SK-N-SH (cell line): ENCODE measurements at regions not wholly inside any gene's neighbourhood (a gene's known extent, or its start where the extent isn't known, plus 50 kb on each side); places are given as distances from the start of the nearest gene placed in this dataset.

Experiments used
- CTCF ChIA-PET: fragments of 300-600, 350-600 bp; formaldehyde crosslinking; extraction: SDS; loops from one replicate; lab custom pipeline; 2021; lab: Yijun Ruan, JAX
- POLR2A ChIA-PET: fragments of 350-600 bp; sonication (Branson Sonifier 250); formaldehyde crosslinking; extraction: SDS; loops from one replicate; lab custom pipeline; 2020; ENCODE audit warnings: antibody characterized with exemption, inconsistent platforms; lab: Yijun Ruan, JAX
- DNase-seq: peaks from one replicate; pipeline ENCODE4 v3.0.0; 2012
- H2AFZ ChIP-seq: fragments of 200-600 bp; sonication (generic); 2 replicates; pipeline ENCODE4 v1.8.1; 2016; ENCODE audit warnings: antibody characterized with exemption, mild to moderate bottlenecking, low read depth
- H3F3A ChIP-seq: fragments of 200-600 bp; sonication (generic); replicated peaks from 2 replicates; pipeline ENCODE3; 2016; ENCODE audit warnings: antibody characterized with exemption, mild to moderate bottlenecking; ENCODE audit not compliant: insufficient read depth
- H3K27ac ChIP-seq, 2 experiments: fragments of 200-500 bp in 1 of 2; fragments of 200-600 bp in 1 of 2; sonication (Bioruptor generic) in 1 of 2; sonication (generic), shearing (Covaris generic) in 1 of 2; 2 replicates each; pipeline versions ENCODE4 v1.5.1 to v1.6.1; 2014 to 2016; ENCODE audit warnings: low read depth in 2 of 2, inconsistent platforms in 1 of 2, low read length in 1 of 2, mild to moderate bottlenecking in 1 of 2, mixed read lengths in 1 of 2
- H3K27me3 ChIP-seq: fragments of 200-600 bp; sonication (generic), shearing (Covaris generic); 2 replicates; pipeline ENCODE4 v1.6.1; 2016; ENCODE audit warnings: mixed run types; ENCODE audit not compliant: insufficient read depth
- H3K36me3 ChIP-seq, 2 experiments: fragments of 200-500 bp in 1 of 2; fragments of 200-600 bp in 1 of 2; sonication (Bioruptor generic) in 1 of 2; sonication (generic) in 1 of 2; replicated peaks in 1 of 2; 2 replicates each; pipeline versions ENCODE3 to v1.5.1; 2014 to 2016; ENCODE audit warnings: low read length in 1 of 2, mild to moderate bottlenecking in 1 of 2; ENCODE audit not compliant: insufficient read depth in 2 of 2, control insufficient read depth in 1 of 2
- H3K4me1 ChIP-seq, 2 experiments: fragments of 200-500 bp in 1 of 2; fragments of 200-600 bp in 1 of 2; sonication (Bioruptor generic) in 1 of 2; sonication (generic), shearing (Covaris generic) in 1 of 2; 2 replicates each; pipeline versions ENCODE4 v1.5.1 to v1.6.1; 2014 to 2016; ENCODE audit warnings: low read depth in 1 of 2, low read length in 1 of 2, mixed run types in 1 of 2; ENCODE audit not compliant: insufficient read depth in 2 of 2, control insufficient read depth in 1 of 2
- H3K4me2 ChIP-seq: fragments of 200-600 bp; sonication (generic), shearing (Covaris generic); 2 replicates; pipeline ENCODE4 v1.6.1; 2017; ENCODE audit warnings: mixed run types
- H3K4me3 ChIP-seq, 2 experiments: fragments of 200-500 bp in 1 of 2; fragments of 200-600 bp in 1 of 2; sonication (Bioruptor generic) in 1 of 2; sonication (generic), shearing (Covaris generic) in 1 of 2; 2 replicates each; pipeline versions ENCODE4 v1.5.1 to v1.8.1; 2014 to 2016; ENCODE audit warnings: low read depth in 2 of 2, inconsistent platforms in 1 of 2, low read length in 1 of 2, mild to moderate bottlenecking in 1 of 2, mixed read lengths in 1 of 2, moderate library complexity in 1 of 2
- H3K79me2 ChIP-seq: fragments of 200-600 bp; sonication (generic); 2 replicates; pipeline ENCODE4 v1.8.1; 2017; ENCODE audit warnings: mild to moderate bottlenecking; ENCODE audit not compliant: insufficient read depth
- H3K9ac ChIP-seq: fragments of 200-600 bp; sonication (generic); 2 replicates; pipeline ENCODE4 v1.6.1; 2017; ENCODE audit warnings: mixed run types
- H3K9me2 ChIP-seq: fragments of 200-600 bp; sonication (generic); 2 replicates; pipeline ENCODE4 v1.6.1; 2017; ENCODE audit warnings: mixed run types
- H3K9me3 ChIP-seq: fragments of 200-600 bp; sonication (generic); 2 replicates; pipeline ENCODE4 v1.6.1; 2017; ENCODE audit warnings: mixed run types, mild to moderate bottlenecking, moderate library complexity
- H4K20me1 ChIP-seq: fragments of 200-600 bp; sonication (generic); 2 replicates; pipeline ENCODE4 v1.6.1; 2017; ENCODE audit warnings: mild to moderate bottlenecking, mixed run types; ENCODE audit not compliant: insufficient read depth
- CTCF ChIP-seq: fragments of 200-600 bp; sonication (generic); IDR thresholded peaks from 2 replicates; pipeline ENCODE4 v1.6.1; 2017; ENCODE audit warnings: antibody characterized with exemption, mild to moderate bottlenecking, moderate library complexity
- ELF1 ChIP-seq: IDR thresholded peaks from 2 replicates; pipeline ENCODE4 v1.4.0; 2012
- EP300 ChIP-seq, 2 experiments: IDR thresholded peaks; 2 replicates each; pipeline versions ENCODE4 v1.4.0 to v1.6.1; 2012; ENCODE audit warnings: borderline replicate concordance in 1 of 2, low read depth in 1 of 2, low read length in 1 of 2
- FOXJ3 ChIP-seq: sonication (generic); formaldehyde crosslinking; IDR thresholded peaks from 2 replicates; pipeline ENCODE4 v1.5.1; 2020; ENCODE audit warnings: mild to moderate bottlenecking, missing genetic modification reagents
- GATA2 ChIP-seq: sonication (generic); formaldehyde crosslinking; IDR thresholded peaks from 2 replicates; pipeline ENCODE4 v1.5.0; 2020; ENCODE audit warnings: mild to moderate bottlenecking, missing genetic modification reagents
- IRF3 ChIP-seq: fragments of 150-350 bp; IDR thresholded peaks from 2 replicates; pipeline ENCODE4 v1.6.1; 2016; ENCODE audit warnings: mild to moderate bottlenecking, low read depth, low read length
- JUND ChIP-seq: IDR thresholded peaks from 2 replicates; pipeline ENCODE4 v1.4.0; 2012
- MAX ChIP-seq: IDR thresholded peaks from 2 replicates; pipeline ENCODE4 v1.4.0; 2012; ENCODE audit warnings: low read depth
- NFIC ChIP-seq: IDR thresholded peaks from 2 replicates; pipeline ENCODE4 v1.4.0; 2012; ENCODE audit warnings: borderline replicate concordance
- NRF1 ChIP-seq: IDR thresholded peaks from 2 replicates; pipeline ENCODE4 v1.6.1; 2012; ENCODE audit warnings: low read depth, mild to moderate bottlenecking, low read length
- RFX5 ChIP-seq: IDR thresholded peaks from 2 replicates; pipeline ENCODE4 v1.6.1; 2012; ENCODE audit warnings: mild to moderate bottlenecking, improper control_type of control experiment, low read length
- SIN3A ChIP-seq: IDR thresholded peaks from 2 replicates; pipeline ENCODE4 v1.6.1; 2012; ENCODE audit warnings: low read depth, mild to moderate bottlenecking, low read length, moderate library complexity, borderline replicate concordance
- USF1 ChIP-seq: IDR thresholded peaks from 2 replicates; pipeline ENCODE4 v1.4.0; 2012; ENCODE audit warnings: low read depth, borderline replicate concordance
- ZBTB33 ChIP-seq: IDR thresholded peaks from 2 replicates; pipeline ENCODE4 v1.4.0; 2012; ENCODE audit warnings: low read depth, borderline replicate concordance
- WGBS: methylation state at CpG from one replicate; pipeline ENCODE4 v1.1.6; 2017; ENCODE audit warnings: low lambda C conversion rate; 5-methylcytosine and 5-hydroxymethylcytosine counted together

GRCh38 chr12:113762155-113762881 is 203.8 kb downstream of the RBM19 start:
- H3K4me2 ChIP-seq = no peak overlapping the region
- CTCF ChIA-PET = no interaction called here
- TF ChIP-seq EP300 (IDR thresholded peaks at IDR 0.05; ENCODE audit: borderline replicate concordance in 1 of 2, low read depth in 1 of 2, low read length in 1 of 2) = no peak
- TF ChIP-seq USF1 = no peak
- TF ChIP-seq, all 33 proteins: peak for 0

GRCh38 chr12:113759135-113759534 is 207.0 kb downstream of the RBM19 start:
- Histone ChIP-seq H3K9me2 (no peaks in the 10 kb centered on the region), H2AFZ (no peak overlapping the region), H4K20me1 (no peaks in the 10 kb centered on the region), H3K27me3 (no peaks in the 10 kb centered on the region), H3K4me3 (no peak overlapping the region), H3K4me1 (no peaks in the 10 kb centered on the region; a peak in 1 of 4 replicates), H3K9ac (no peak overlapping the region), H3F3A (no peaks in the 10 kb centered on the region), H3K4me2 (no peak overlapping the region), H3K36me3 (no peaks in the 10 kb centered on the region), H3K9me3 (no peaks in the 10 kb centered on the region), H3K27ac (no peak overlapping the region), H3K79me2 (no peaks in the 10 kb centered on the region)
- no peak for TF ChIP-seq IRF3
- TF ChIP-seq RFX5 = no peak
- TF ChIP-seq NRF1 = no peak
- ChIA-PET POLR2A (no interaction called here), CTCF (no interaction called here)
- DNase-seq = no peak
- WGBS = 96% methylated on average over 2 of the region's 2 CpGs

More at GRCh38 chr12:113762155-113762881, 203.8 kb downstream of the RBM19 start:
- no peak overlapping the region for H3K9ac ChIP-seq
- peaks cover 3% of the 10 kb centered on the region for H3F3A ChIP-seq
- H2AFZ ChIP-seq = no peak overlapping the region
- H3K27me3 ChIP-seq = no peaks in the 10 kb centered on the region
- WGBS = 63% methylated on average over 19 of the region's 19 CpGs
- DNase-seq = peak; percentile 71
- no peak overlapping the region for H3K4me3 ChIP-seq
- POLR2A ChIA-PET = no interaction called here
- H3K9me3 ChIP-seq = no peaks in the 10 kb centered on the region
- H3K4me1 ChIP-seq = peaks cover 2 to 3% of the 10 kb centered on the region in 2 experiments; a peak in 2 of 4 replicates
- no peaks in the 10 kb centered on the region for H3K36me3 ChIP-seq
- H4K20me1 ChIP-seq = no peaks in the 10 kb centered on the region
- no peaks in the 10 kb centered on the region for H3K79me2 ChIP-seq
- H3K27ac ChIP-seq = no peak overlapping the region
- H3K9me2 ChIP-seq = no peaks in the 10 kb centered on the region

GRCh38 chr12:113758165-113758924 is 207.8 kb downstream of the RBM19 start:
- POLR2A ChIA-PET = no interaction called here
- Histone ChIP-seq H3K79me2 (no peaks in the 10 kb centered on the region), H2AFZ (no peak overlapping the region), H4K20me1 (no peaks in the 10 kb centered on the region), H3K27ac (no peak overlapping the region), H3K4me2 (no peak overlapping the region), H3K9me2 (no peaks in the 10 kb centered on the region), H3K4me1 (no peaks in the 10 kb centered on the region; a peak in 1 of 4 replicates), H3K27me3 (no peaks in the 10 kb centered on the region), H3K9me3 (no peaks in the 10 kb centered on the region), H3K9ac (no peak overlapping the region), H3K4me3 (no peak overlapping the region), H3F3A (no peaks in the 10 kb centered on the region), H3K36me3 (no peaks in the 10 kb centered on the region)
- 82% methylated on average over 6 of the region's 6 CpGs for WGBS
- CTCF ChIA-PET = no interaction called here
- no peak for DNase-seq
- TF ChIP-seq NRF1 = no peak
- TF ChIP-seq MAX = no peak
- TF ChIP-seq ELF1 = no peak
- TF ChIP-seq ZBTB33 = no peak
- no peak for TF ChIP-seq JUND
- no peak for TF ChIP-seq CTCF
- no peak for TF ChIP-seq FOXJ3 (CRISPR knock-in tag)
- TF ChIP-seq SIN3A = no peak
- TF ChIP-seq GATA2 (CRISPR knock-in tag) = no peak
- no peak for TF ChIP-seq NFIC
